Trophoblast cell (in vitro differentiated cells and primary cell): ENCODE measurements at regions not wholly inside any gene's neighbourhood (a gene's known extent, or its start where the extent isn't known, plus 50 kb on each side); places are given as distances from the start of the nearest gene placed in this dataset.

ENCODE experiments used
- DNase-seq, 2 donors: peaks; one replicate each; pipeline ENCODE4 v3.0.0-alpha.2; 2016
- H2AFZ ChIP-seq: 2 replicates; pipeline ENCODE4 v1.6.1; 2013; ENCODE audit warnings: low read length, moderate library complexity, mild to moderate bottlenecking; ENCODE audit not compliant: insufficient read depth, poor library complexity
- H2AK5ac ChIP-seq: 2 replicates; pipeline ENCODE4 v1.6.1; 2013; ENCODE audit warnings: mild to moderate bottlenecking, low read length
- H2BK120ac ChIP-seq: 2 replicates; pipeline ENCODE4 v1.6.1; 2013; ENCODE audit warnings: low read length, mild to moderate bottlenecking, moderate library complexity; ENCODE audit not compliant: insufficient read depth, poor library complexity
- H2BK12ac ChIP-seq: 2 replicates; pipeline ENCODE4 v1.6.1; 2013; ENCODE audit warnings: mild to moderate bottlenecking, low read length, moderate library complexity
- H2BK5ac ChIP-seq: 2 replicates; pipeline ENCODE4 v1.6.1; 2013; ENCODE audit warnings: low read length, low read depth, moderate library complexity, mild to moderate bottlenecking; ENCODE audit not compliant: poor library complexity
- H3K14ac ChIP-seq: 2 replicates; pipeline ENCODE4 v1.6.1; 2013; ENCODE audit warnings: mild to moderate bottlenecking, low read length
- H3K18ac ChIP-seq: 2 replicates; pipeline ENCODE4 v1.6.1; 2013; ENCODE audit warnings: mild to moderate bottlenecking, low read length
- H3K23ac ChIP-seq: 2 replicates; pipeline ENCODE4 v1.6.1; 2013; ENCODE audit warnings: low read length
- H3K27ac ChIP-seq: 2 replicates; pipeline ENCODE4 v1.5.1; 2013; ENCODE audit warnings: low read depth, mild to moderate bottlenecking, inconsistent platforms, low read length, moderate library complexity
- H3K27me3 ChIP-seq: 2 replicates; pipeline ENCODE4 v1.6.1; 2013; ENCODE audit warnings: inconsistent platforms, mild to moderate bottlenecking, low read length, moderate library complexity; ENCODE audit not compliant: insufficient read depth
- H3K36me3 ChIP-seq, 2 experiments: 1 replicate in 1 of 2; 2 replicates in 1 of 2; pipeline ENCODE4 v1.6.1; 2013; ENCODE audit warnings: low read length in 2 of 2, mild to moderate bottlenecking in 2 of 2, moderate library complexity in 1 of 2; ENCODE audit not compliant: insufficient read depth in 2 of 2, control insufficient read depth in 1 of 2
- H3K4ac ChIP-seq: 2 replicates; pipeline ENCODE4 v1.6.1; 2013; ENCODE audit warnings: low read depth, mild to moderate bottlenecking, low read length, moderate library complexity
- H3K4me1 ChIP-seq, 2 experiments: 1 replicate in 1 of 2; 2 replicates in 1 of 2; pipeline ENCODE4 v1.6.1; 2013; ENCODE audit warnings: low read length in 2 of 2, mild to moderate bottlenecking in 2 of 2, moderate library complexity in 1 of 2; ENCODE audit not compliant: insufficient read depth in 2 of 2, control insufficient read depth in 1 of 2
- H3K4me2 ChIP-seq: 2 replicates; pipeline ENCODE4 v1.6.1; 2013; ENCODE audit warnings: inconsistent platforms, mild to moderate bottlenecking, low read length, moderate library complexity
- H3K4me3 ChIP-seq: 2 replicates; pipeline ENCODE4 v1.5.1; 2013; ENCODE audit warnings: mild to moderate bottlenecking, low read depth, low read length, inconsistent platforms
- H3K79me1 ChIP-seq: one replicate; pipeline ENCODE4 v1.6.1; 2013; ENCODE audit warnings: low read length
- H3K79me2 ChIP-seq: 2 replicates; pipeline ENCODE4 v1.6.1; 2013; ENCODE audit warnings: low read length, mild to moderate bottlenecking; ENCODE audit not compliant: control insufficient read depth, insufficient read depth, poor library complexity
- H3K9ac ChIP-seq: 2 replicates; pipeline ENCODE4 v1.6.1; 2013; ENCODE audit warnings: mild to moderate bottlenecking, low read length
- H3K9me3 ChIP-seq: 2 replicates; pipeline ENCODE4 v1.6.1; 2013; ENCODE audit warnings: low read depth, mild to moderate bottlenecking, control low read depth, inconsistent platforms, low read length; ENCODE audit not compliant: insufficient read depth
- H4K12ac ChIP-seq: 2 replicates; pipeline ENCODE4 v1.6.1; 2013; ENCODE audit warnings: low read depth, mild to moderate bottlenecking, low read length, moderate library complexity
- H4K8ac ChIP-seq: 2 replicates; pipeline ENCODE4 v1.6.1; 2013; ENCODE audit warnings: low read depth, mild to moderate bottlenecking, low read length, moderate library complexity
- H4K91ac ChIP-seq: one replicate; pipeline ENCODE4 v1.6.1; 2013; ENCODE audit warnings: low read depth, mild to moderate bottlenecking, low read length, moderate library complexity
- WGBS: extraction: QIAGEN DNeasy Blood & Tissue Kit; methylation state at CpG from one replicate; pipeline ENCODE4 v1.1.7; 2013; ENCODE audit warnings: missing lambda C conversion rate; ENCODE audit not compliant: insufficient read length, insufficient coverage; ENCODE audit errors: extremely low coverage; 5-methylcytosine and 5-hydroxymethylcytosine counted together

- Histone ChIP-seq H3K79me2 (no peaks in the 10 kb centered on the region), H3K4me1 (no peaks in the 10 kb centered on the region), H3K9ac (no peak overlapping the region), H2AFZ (no peak overlapping the region), H3K4ac (no peak overlapping the region), H2BK5ac (no peak overlapping the region), H3K4me3 (no peak overlapping the region), H3K79me1 (no peaks in the 10 kb centered on the region), H2AK5ac (no peak overlapping the region), H3K4me2 (no peak overlapping the region), H3K36me3 (no peaks in the 10 kb centered on the region), H3K18ac (no peak overlapping the region), H2BK12ac (no peak overlapping the region), H4K91ac (no peak overlapping the region), H2BK120ac (no peak overlapping the region), H3K14ac (no peak overlapping the region), H4K8ac (no peak overlapping the region), H3K27me3 (no peaks in the 10 kb centered on the region), H4K12ac (no peak overlapping the region), H3K23ac (no peak overlapping the region), H3K9me3 (no peaks in the 10 kb centered on the region), H3K27ac (no peak overlapping the region)
- no CpG with 5 or more reads among the region's 1 CpG for WGBS
- DNase-seq: no peak
Measured at GRCh38 chr20:12014736-12015135, 97.0 kb downstream of the BTBD3 start.

GRCh38 chr20:12016291-12016690 lies 98.6 kb downstream of the BTBD3 start:
- Histone ChIP-seq H2AK5ac (no peak overlapping the region), H4K91ac (no peak overlapping the region), H3K79me2 (no peaks in the 10 kb centered on the region), H4K8ac (no peak overlapping the region), H3K79me1 (no peaks in the 10 kb centered on the region), H3K18ac (no peak overlapping the region), H3K9ac (no peak overlapping the region), H2BK5ac (no peak overlapping the region), H3K4ac (no peak overlapping the region), H2AFZ (no peak overlapping the region), H3K27ac (no peak overlapping the region), H3K27me3 (no peaks in the 10 kb centered on the region), H3K4me2 (no peak overlapping the region), H3K4me3 (no peak overlapping the region), H2BK120ac (no peak overlapping the region), H2BK12ac (no peak overlapping the region), H3K36me3 (no peaks in the 10 kb centered on the region), H4K12ac (no peak overlapping the region), H3K14ac (no peak overlapping the region), H3K23ac (no peak overlapping the region), H3K4me1 (no peaks in the 10 kb centered on the region), H3K9me3 (no peaks in the 10 kb centered on the region)
- no peak for DNase-seq
- no CpG with 5 or more reads among the region's 2 CpGs for WGBS

DNA sequence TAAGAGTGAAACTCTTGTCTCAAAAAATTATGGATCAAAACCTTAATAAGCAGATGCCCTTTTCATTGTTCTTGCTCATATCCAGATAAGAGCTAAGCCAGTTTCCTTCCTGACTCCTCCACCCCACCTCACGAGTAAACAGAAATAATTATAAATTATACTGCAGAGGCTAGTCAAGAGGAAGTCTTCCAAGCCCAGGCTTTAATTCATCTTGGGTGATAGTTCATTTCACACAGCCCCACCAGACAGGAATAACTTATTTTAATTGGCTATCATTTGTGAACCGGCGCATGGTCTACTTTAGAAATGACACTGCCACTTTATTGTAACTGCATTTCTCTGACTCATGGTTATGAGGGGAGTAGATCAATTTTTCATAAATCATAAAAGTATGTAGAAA lies 102.0 kb downstream of the BTBD3 start:
- H2AFZ ChIP-seq: no peak overlapping the region
- no peaks in the 10 kb centered on the region for H3K79me2 ChIP-seq
- H2BK120ac ChIP-seq: no peak overlapping the region
- H2AK5ac ChIP-seq: no peak overlapping the region
- no peaks in the 10 kb centered on the region for H3K27me3 ChIP-seq
- DNase-seq: no peak
- H2BK12ac ChIP-seq: no peak overlapping the region
- no peaks in the 10 kb centered on the region for H3K9me3 ChIP-seq
- H3K9ac ChIP-seq: no peak overlapping the region
- no peak overlapping the region for H3K27ac ChIP-seq
- H4K91ac ChIP-seq: no peak overlapping the region
- no peak overlapping the region for H2BK5ac ChIP-seq
- no peak overlapping the region for H3K18ac ChIP-seq
- H3K36me3 ChIP-seq: no peaks in the 10 kb centered on the region
- no peak overlapping the region for H3K4me3 ChIP-seq
- H3K14ac ChIP-seq: no peak overlapping the region
- no peak overlapping the region for H3K4ac ChIP-seq
- H4K8ac ChIP-seq: no peak overlapping the region
- no peak overlapping the region for H3K23ac ChIP-seq
- no peak overlapping the region for H3K4me2 ChIP-seq
- H3K79me1 ChIP-seq: no peaks in the 10 kb centered on the region
- WGBS: no CpG with 5 or more reads among the region's 3 CpGs
- no peak overlapping the region for H4K12ac ChIP-seq
- no peaks in the 10 kb centered on the region for H3K4me1 ChIP-seq

- no peak overlapping the region for H2BK5ac ChIP-seq
- H2BK12ac ChIP-seq: no peak overlapping the region
- H3K4ac ChIP-seq: no peak overlapping the region
- H2AK5ac ChIP-seq: no peak overlapping the region
- H3K23ac ChIP-seq: no peak overlapping the region
- no peak overlapping the region for H3K18ac ChIP-seq
- no peak overlapping the region for H3K27ac ChIP-seq
- H3K79me1 ChIP-seq: no peaks in the 10 kb centered on the region
- H3K27me3 ChIP-seq: no peaks in the 10 kb centered on the region
- WGBS: no CpG with 5 or more reads among the region's 4 CpGs
- no peak overlapping the region for H3K14ac ChIP-seq
- no peak overlapping the region for H3K4me3 ChIP-seq
- no peak for DNase-seq
- no peaks in the 10 kb centered on the region for H3K79me2 ChIP-seq
- no peaks in the 10 kb centered on the region for H3K9me3 ChIP-seq
- no peak overlapping the region for H3K4me2 ChIP-seq
- no peak overlapping the region for H4K91ac ChIP-seq
- H4K8ac ChIP-seq: no peak overlapping the region
- no peaks in the 10 kb centered on the region for H3K36me3 ChIP-seq
- no peak overlapping the region for H2AFZ ChIP-seq
- H3K9ac ChIP-seq: no peak overlapping the region
- no peak overlapping the region for H4K12ac ChIP-seq
- no peak overlapping the region for H2BK120ac ChIP-seq
- no peaks in the 10 kb centered on the region for H3K4me1 ChIP-seq
Measured at GRCh38 chr20:12020846-12021245, 103.2 kb downstream of the BTBD3 start.
